ENCODE measurements at regions not wholly inside any gene's neighbourhood (a gene's known extent, or its start where the extent isn't known, plus 50 kb on each side); places are given as distances from the start of the nearest gene placed in this dataset.

DNA sequence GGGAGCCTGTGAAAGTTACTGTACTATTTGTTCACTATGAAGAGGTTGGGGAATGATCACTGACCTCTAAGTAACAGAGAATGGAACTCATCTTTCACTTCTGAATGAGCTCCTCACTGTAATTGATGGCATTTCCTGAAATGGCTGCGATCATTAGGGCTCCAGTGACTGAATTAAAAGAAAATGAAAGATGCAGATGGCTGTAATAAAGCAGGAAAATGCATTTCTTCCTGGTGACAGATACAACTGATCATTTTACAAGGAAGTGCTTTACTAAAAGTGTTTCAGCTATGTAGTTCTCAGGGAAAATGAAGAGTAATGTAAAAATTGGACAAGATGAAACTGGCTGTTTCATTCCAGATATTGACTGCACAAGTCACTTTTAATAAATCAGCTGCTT, 1200.6 kb upstream of the NUDT12 start:
- TF ChIP-seq EZH2 (IDR thresholded peaks at IDR 0.05) (no peak), POLR2AphosphoS5 (IDR thresholded peaks at IDR 0.05; ENCODE audit: borderline replicate concordance, low read depth, low read length) (no peak), FOXP2 (optimal IDR thresholded peaks at IDR 0.05; ENCODE audit: control extremely low read depth, extremely low read length, insufficient read depth) (no peak)

Measured in SK-N-MC (cell line).